GM12878 (cell line): ENCODE measurements at regions not wholly inside any gene's neighbourhood (a gene's known extent, or its start where the extent isn't known, plus 50 kb on each side); places are given as distances from the start of the nearest gene placed in this dataset.

Experiments used
- ATAC-seq: fragments of 200-7000 bp; cut with Tn5 transposase; 3 replicates; pipeline ENCODE4 v1.9.1; 2020; ENCODE audit warnings: mild to moderate bottlenecking, moderate library complexity
- BruUV-seq: library from RNA; stranded (reverse); fragments of 400-500 nt; replicated peaks from 2 replicates; lab custom pipeline; 2021; lab: Mats Ljungman, UMichigan
- CTCF ChIA-PET: fragments of 300-600 bp; sonication (Branson Sonifier 250); formaldehyde crosslinking; extraction: SDS; loops from one replicate; lab custom pipeline; 2021; ENCODE audit warnings: inconsistent platforms; lab: Yijun Ruan, JAX
- POLR2A ChIA-PET: fragments of 350-600 bp; formaldehyde crosslinking; extraction: SDS; loops from one replicate; lab custom pipeline; 2021; ENCODE audit warnings: inconsistent platforms; lab: Charles Lee
- RAD21 ChIA-PET: fragments of 300-600 bp; sonication (Branson Sonifier 250); formaldehyde crosslinking; loops from one replicate; lab custom pipeline; 2023; ENCODE audit warnings: antibody characterized with exemption; ENCODE audit not compliant: unreplicated experiment; lab: Charles Lee
- SMC1A ChIA-PET: fragments of 300-600 bp; sonication (Branson Sonifier 250); formaldehyde crosslinking; loops from one replicate; lab custom pipeline; 2023; ENCODE audit not compliant: unreplicated experiment, uncharacterized antibody; lab: Charles Lee
- DNase-seq: peaks from one replicate; pipeline ENCODE4 v3.0.0-alpha.2; 2011; ENCODE audit warnings: low read depth, low spot score
- FAIRE-seq: peaks from 3 replicates; lab custom pipeline; 2011; peaks lifted over from hg19 to GRCh38; lab: Jason Lieb, UNC
- H2AFZ ChIP-seq: 2 replicates; pipeline ENCODE4 v1.6.0; 2011; ENCODE audit warnings: low read depth, low read length, control low read depth; ENCODE audit not compliant: control insufficient read depth
- H3K27ac ChIP-seq: 2 replicates; pipeline ENCODE4 v1.5.1; 2011; ENCODE audit warnings: control low read depth; ENCODE audit not compliant: control insufficient read depth, insufficient read depth
- H3K27me3 ChIP-seq, 2 experiments: replicated peaks in 1 of 2; 2 replicates each; pipeline versions ENCODE4 v1.6.0 to v1.6.1; 2011; ENCODE audit warnings: low read length in 1 of 2; ENCODE audit not compliant: control insufficient read depth in 2 of 2, insufficient read depth in 2 of 2
- H3K36me3 ChIP-seq, 2 experiments: 2 replicates each; pipeline ENCODE4 v1.5.1; 2011; ENCODE audit warnings: low read length in 1 of 2; ENCODE audit not compliant: control insufficient read depth in 2 of 2, insufficient read depth in 2 of 2
- H3K4me1 ChIP-seq: 2 replicates; pipeline ENCODE4 v1.6.1; 2011; ENCODE audit warnings: mild to moderate bottlenecking, low read length, moderate library complexity, mixed read lengths; ENCODE audit not compliant: control insufficient read depth, insufficient read depth
- H3K4me2 ChIP-seq: 2 replicates; pipeline ENCODE4 v1.6.0; 2011; ENCODE audit warnings: control low read depth; ENCODE audit not compliant: control insufficient read depth, insufficient read depth
- H3K4me3 ChIP-seq: fragments of 200-600 bp; sonication (generic); 2 replicates; pipeline ENCODE4 v1.5.1; 2016
- H3K79me2 ChIP-seq: 2 replicates; pipeline ENCODE4 v1.6.0; 2011; ENCODE audit warnings: low read length; ENCODE audit not compliant: control insufficient read depth, insufficient read depth
- H3K9ac ChIP-seq: 2 replicates; pipeline ENCODE4 v1.8.0; 2011; ENCODE audit warnings: low read length, control low read depth, mixed read lengths; ENCODE audit not compliant: control insufficient read depth, insufficient read depth
- H3K9me3 ChIP-seq: replicated peaks from 3 replicates; pipeline ENCODE4 v1.5.1; 2011; ENCODE audit warnings: mild to moderate bottlenecking, low read length; ENCODE audit not compliant: control insufficient read depth, insufficient read depth
- H4K20me1 ChIP-seq: 2 replicates; pipeline ENCODE4 v1.6.0; 2011; ENCODE audit not compliant: control insufficient read depth, insufficient read depth
- ATF3 ChIP-seq: IDR thresholded peaks from 2 replicates; pipeline ENCODE4 v1.6.1; 2011; ENCODE audit warnings: low read depth, mild to moderate bottlenecking, low read length, moderate library complexity, borderline replicate concordance; ENCODE audit errors: extremely low read depth
- CBX5 ChIP-seq: sonication (generic); IDR thresholded peaks from 2 replicates; pipeline ENCODE4 v1.6.1; 2016; ENCODE audit warnings: low read depth, moderate library complexity, mild to moderate bottlenecking, inconsistent platforms
- E2F8 ChIP-seq: fragments of 450-650 bp; IDR thresholded peaks from 2 replicates; pipeline ENCODE4 v1.6.1; 2018; ENCODE audit warnings: mild to moderate bottlenecking, low read depth, moderate library complexity; ENCODE audit not compliant: partially characterized antibody
- POLR2A ChIP-seq: IDR thresholded peaks from 2 replicates; pipeline ENCODE4 v1.6.1; 2011; ENCODE audit warnings: low read depth, mild to moderate bottlenecking, low read length
- PRDM15 ChIP-seq: fragments of 450-650 bp; formaldehyde crosslinking; IDR thresholded peaks from 2 replicates; pipeline ENCODE4 v1.4.0; 2020; ENCODE audit warnings: mild to moderate bottlenecking, moderate library complexity
- SKIL ChIP-seq: fragments of 450-650 bp; IDR thresholded peaks from 2 replicates; pipeline ENCODE4 v1.6.1; 2017; ENCODE audit warnings: mild to moderate bottlenecking, low read depth, inconsistent platforms; ENCODE audit not compliant: poor library complexity, severe bottlenecking
- STAT3 ChIP-seq: IDR thresholded peaks from 2 replicates; pipeline ENCODE4 v1.6.1; 2011; ENCODE audit warnings: low read depth, low read length, improper control_type of control experiment
- YY1 ChIP-seq: IDR thresholded peaks from 2 replicates; pipeline ENCODE4 v1.6.1; 2011; ENCODE audit warnings: low read depth, mild to moderate bottlenecking, low read length
- ZNF24 ChIP-seq: fragments of 450-650 bp; IDR thresholded peaks from 2 replicates; pipeline ENCODE4 v1.6.1; 2017; ENCODE audit warnings: antibody characterized with exemption, mild to moderate bottlenecking
- ZNF274 ChIP-seq: IDR thresholded peaks from one replicate; pipeline ENCODE4 v1.8.0; 2011; ENCODE audit not compliant: insufficient read length, insufficient read depth
- WGBS: methylation state at CpG from one replicate; pipeline ENCODE4 v1.1.6; 2016; ENCODE audit warnings: low lambda C conversion rate; ENCODE audit not compliant: insufficient replicate concordance, insufficient coverage; ENCODE audit errors: missing lambda C conversion rate; 5-methylcytosine and 5-hydroxymethylcytosine counted together
- in situ Hi-C: fragments of 300-500 bp; cut with MboI; formaldehyde crosslinking; loops from 9 replicates; pipeline ENCODE4 v1.14.3; 2018; ENCODE audit warnings: mixed read lengths
- intact Hi-C: fragments of 100-400 bp; cut with micrococcal nuclease; formaldehyde crosslinking; loops from one replicate; pipeline ENCODE4 v1.14.2; 2022; ENCODE audit not compliant: unreplicated experiment

DNA sequence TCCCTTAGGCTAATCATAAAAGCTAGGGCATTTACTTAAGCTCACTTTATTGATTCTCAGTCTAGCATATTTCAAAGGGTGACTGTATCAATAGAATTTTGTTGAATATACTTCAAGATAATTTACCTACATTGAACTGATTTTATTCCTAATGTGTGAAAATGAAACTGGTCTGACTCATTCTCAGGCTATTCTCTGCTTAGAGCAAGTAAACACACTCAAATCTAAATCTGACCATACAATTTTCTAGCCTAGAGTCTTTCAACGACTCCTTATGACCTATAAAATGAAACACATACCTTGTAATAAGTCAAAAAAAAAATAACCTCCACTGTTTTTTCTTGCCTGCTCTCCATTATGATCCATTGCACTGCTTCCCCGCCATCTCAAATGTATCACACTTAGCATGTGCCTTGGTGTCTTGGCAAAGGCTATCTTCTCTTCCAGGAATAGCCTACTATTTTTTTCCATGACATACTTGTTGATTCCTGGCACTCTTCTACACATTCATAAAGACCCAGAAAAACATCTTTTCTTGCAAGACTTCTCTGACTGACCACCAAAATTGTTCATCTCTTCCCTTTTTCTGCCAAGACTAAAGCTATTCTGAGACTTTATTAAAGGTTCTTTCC is 965.1 kb upstream of the HS3ST1 start (continued):
- TF ChIP-seq PRDM15 (CRISPR knock-in tag), result no peak
- no peak for TF ChIP-seq SKIL

DNA sequence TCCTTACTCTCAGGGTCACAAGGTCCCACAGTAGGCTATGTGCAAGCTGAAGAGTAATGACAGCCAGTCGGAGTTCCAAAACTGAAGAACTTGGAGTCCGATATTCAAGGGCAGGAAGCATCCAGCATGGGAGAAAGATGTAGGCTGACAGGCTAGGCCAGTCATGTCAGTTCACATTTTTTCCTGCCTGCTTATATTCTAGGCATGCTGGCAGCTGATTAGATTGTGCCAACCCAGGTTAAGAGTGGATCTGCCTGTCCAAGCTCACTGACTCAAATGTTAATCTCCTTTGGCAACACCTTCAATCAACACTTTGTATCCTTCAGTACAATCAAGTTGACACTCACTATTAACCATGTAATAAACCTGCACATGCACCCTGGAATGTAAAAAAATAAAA is 960.9 kb upstream of the HS3ST1 start:
- H4K20me1 ChIP-seq, result no peaks in the 10 kb centered on the region
- no peaks in the 10 kb centered on the region for H3K9me3 ChIP-seq
- no TSS peak for BruUV-seq
- H3K27ac ChIP-seq, result no peak overlapping the region
- H3K36me3 ChIP-seq, result no peaks in the 10 kb centered on the region
- DNase-seq (no peak), ATAC-seq (no peak), FAIRE-seq (no peak)
- H3K9ac ChIP-seq, result no peak overlapping the region
- H3K27me3 ChIP-seq, result no peaks in the 10 kb centered on the region
- no peaks in the 10 kb centered on the region for H3K79me2 ChIP-seq
- H3K4me2 ChIP-seq, result no peak overlapping the region
- WGBS, result 37% methylated on average over 2 of the region's 2 CpGs
- SMC1A ChIA-PET, result no interaction called here
- CTCF ChIA-PET, result no interaction called here
- no peak overlapping the region for H3K4me3 ChIP-seq
- no peaks in the 10 kb centered on the region for H3K4me1 ChIP-seq
- no peak overlapping the region for H2AFZ ChIP-seq
- intact Hi-C loops, result no loop called here
- RAD21 ChIA-PET, result interaction anchor here (0.6 kb wide), 1 partner anchor 1601 kb away, joined by 3 read pairs; no protein-coding TSS in a partner anchor
- in situ Hi-C loops, result no loop called here
- POLR2A ChIA-PET, result no interaction called here
- TF ChIP-seq STAT3 (no peak), POLR2A (no peak), ATF3 (no peak), E2F8 (no peak), ZNF274 (no peak), YY1 (no peak), ZNF24 (no peak), CBX5 (no peak)
